A549 (cell line): ENCODE measurements at regions not wholly inside any gene's neighbourhood (a gene's known extent, or its start where the extent isn't known, plus 50 kb on each side); places are given as distances from the start of the nearest gene placed in this dataset.

Source experiments
- ATOH8 ChIP-seq: fragments of 250-450 bp; sonication (Bioruptor Pico); IDR thresholded peaks from 2 replicates; pipeline ENCODE4 v1.5.0; 2020; ENCODE audit warnings: low read depth, mild to moderate bottlenecking, moderate library complexity
- CHD2 ChIP-seq: fragments of 150-350 bp; IDR thresholded peaks from 2 replicates; pipeline ENCODE4 v1.6.1; 2014; ENCODE audit warnings: low read length; ENCODE audit not compliant: partially characterized antibody
- CTCF ChIP-seq: fragments of >200 bp; sonication (Bioruptor Twin); formaldehyde crosslinking; IDR thresholded peaks from 3 replicates; pipeline ENCODE4 v1.5.1; 2016
- KDM1A ChIP-seq: fragments of 200-600 bp; sonication (generic); IDR thresholded peaks from 2 replicates; pipeline ENCODE4 v1.6.1; 2016; ENCODE audit warnings: low read depth, mild to moderate bottlenecking
- RFX5 ChIP-seq: fragments of 450-650 bp; IDR thresholded peaks from 2 replicates; pipeline ENCODE4 v1.7.1; 2014; ENCODE audit warnings: antibody characterized with exemption, mild to moderate bottlenecking, moderate library complexity
- RNF2 ChIP-seq: fragments of 200-600 bp; sonication (generic); IDR thresholded peaks from 2 replicates; pipeline ENCODE4 v1.6.1; 2016; ENCODE audit warnings: low read depth, mild to moderate bottlenecking, antibody characterized with exemption, moderate library complexity, borderline replicate concordance
- SMC3 ChIP-seq: fragments of >200 bp; sonication (Bioruptor Twin); formaldehyde crosslinking; IDR thresholded peaks from 3 replicates; pipeline ENCODE4 v1.6.1; 2018; ENCODE audit warnings: inconsistent platforms

DNA sequence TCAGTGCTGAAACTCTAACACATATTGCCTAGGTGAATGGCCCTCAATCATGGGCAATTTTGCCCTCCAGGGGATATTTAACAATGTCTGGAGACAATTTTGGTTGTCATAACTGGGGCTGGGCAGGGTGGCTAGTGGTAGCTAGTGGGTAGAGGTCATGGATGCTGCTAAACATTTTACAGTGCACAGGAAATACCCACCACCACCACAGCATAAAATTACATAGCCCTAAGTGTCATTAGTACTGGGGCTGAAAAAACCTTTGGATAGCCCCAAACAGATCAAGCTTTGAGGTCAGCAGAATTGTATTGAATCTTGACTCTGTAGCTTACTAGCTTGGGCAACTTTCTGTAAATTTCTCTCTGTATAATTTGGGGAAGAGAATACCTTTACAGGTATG is 758.0 kb downstream of the BCL11B start:
- TF ChIP-seq RNF2 (no peak), ATOH8 (CRISPR knock-in tag) (no peak), KDM1A (no peak), CHD2 (no peak), CTCF (no peak), RFX5 (no peak), SMC3 (no peak)
